ENCODE measurements at regions not wholly inside any gene's neighbourhood (a gene's known extent, or its start where the extent isn't known, plus 50 kb on each side); places are given as distances from the start of the nearest gene placed in this dataset.
"Not testable (repeated sequence)": the region's sequence is repeated elsewhere in the genome, so short reads cannot be mapped to it uniquely, and the experiment has no call there.

DNA sequence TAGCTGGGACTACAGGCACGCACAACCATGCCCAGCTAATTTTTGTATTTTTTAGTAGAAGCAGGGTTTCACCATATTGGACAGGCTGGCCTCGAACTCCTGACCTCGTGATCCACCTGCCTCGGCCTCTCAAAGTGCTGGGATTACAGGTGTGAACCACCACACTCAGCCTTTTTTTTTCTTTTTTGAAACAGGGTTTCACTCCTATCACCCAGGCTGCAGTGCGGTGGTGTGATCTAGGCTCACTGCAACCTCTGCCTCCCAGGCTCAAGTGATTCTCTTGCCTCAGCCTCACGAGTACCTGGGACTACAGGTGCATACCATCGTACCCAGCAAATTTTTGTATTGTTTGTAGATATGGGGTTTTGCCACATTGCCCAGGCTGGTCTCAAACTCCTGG is 280.9 kb downstream of the GOLGA6L6 start:
- not testable (repeated sequence) for DNase-seq

DNA sequence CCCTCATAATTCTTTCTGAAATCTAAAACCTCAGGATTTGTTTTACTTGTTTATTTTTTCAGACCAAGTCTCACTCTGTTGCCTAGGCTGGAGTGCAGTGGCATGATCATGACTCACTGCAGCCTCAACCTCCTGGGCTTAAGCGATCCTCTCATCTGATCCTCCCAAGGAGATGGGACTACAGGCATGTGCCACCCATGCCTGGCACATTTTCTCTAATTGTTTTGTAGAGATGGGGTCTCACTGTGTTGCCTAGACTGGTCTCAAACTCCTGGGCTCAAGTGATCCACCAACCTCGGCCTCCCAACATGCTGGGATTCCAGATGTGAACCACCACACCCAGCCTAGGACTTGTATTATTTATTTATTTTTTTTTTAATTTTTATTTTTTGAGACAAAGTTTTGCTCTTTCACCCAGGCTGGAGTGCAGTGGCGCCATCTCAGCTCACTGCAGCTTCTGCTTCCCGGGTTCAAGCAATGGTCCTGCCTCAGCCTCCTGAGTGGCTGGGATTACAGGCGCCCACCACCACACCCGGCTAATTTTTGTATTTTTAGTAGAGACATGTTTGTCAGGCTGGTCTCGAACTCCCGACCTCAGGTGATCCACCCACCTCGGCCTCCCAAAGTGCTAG is 281.9 kb downstream of the GOLGA6L6 start:
- not testable (repeated sequence) for DNase-seq

DNA sequence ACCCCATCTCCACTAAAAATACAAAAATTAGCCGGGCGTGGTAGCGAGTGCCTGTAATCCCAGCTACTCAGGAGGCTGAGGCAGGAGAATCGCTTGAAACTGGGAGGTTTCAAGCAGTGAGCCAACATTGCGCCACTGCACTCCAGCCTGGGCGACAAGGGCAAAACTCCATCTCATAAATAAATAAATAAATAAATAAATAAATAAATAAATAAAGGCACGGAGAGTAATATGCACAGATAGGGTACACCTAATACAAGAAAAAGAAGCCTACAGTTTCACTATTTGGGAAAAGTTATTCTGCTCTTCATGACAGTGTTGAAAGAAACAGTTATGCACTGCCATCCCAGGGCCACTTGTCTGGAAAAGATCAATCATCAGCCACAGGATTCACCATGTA is 285.2 kb downstream of the GOLGA6L6 start:
- not testable (repeated sequence) for DNase-seq

DNA sequence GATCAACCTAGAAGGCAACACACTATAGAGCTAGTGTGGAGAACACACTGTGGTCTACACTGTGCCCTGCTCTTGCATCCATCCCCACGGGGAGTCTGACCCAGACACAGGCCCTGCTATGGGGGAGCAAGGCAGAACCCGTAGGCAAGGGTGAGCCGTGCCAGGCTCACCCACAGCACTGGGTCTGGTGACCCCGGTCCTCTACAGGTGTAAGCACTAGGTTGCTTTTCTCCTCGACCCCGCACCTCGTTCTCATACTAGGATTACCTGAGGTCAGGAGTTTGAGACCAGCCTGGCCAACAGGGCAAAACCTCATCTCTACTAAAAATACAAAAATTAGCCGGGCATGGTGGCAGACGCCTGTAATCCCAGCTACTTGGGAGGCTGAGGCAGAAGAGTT is 286.0 kb downstream of the GOLGA6L6 start:
- not testable (repeated sequence) for DNase-seq

DNA sequence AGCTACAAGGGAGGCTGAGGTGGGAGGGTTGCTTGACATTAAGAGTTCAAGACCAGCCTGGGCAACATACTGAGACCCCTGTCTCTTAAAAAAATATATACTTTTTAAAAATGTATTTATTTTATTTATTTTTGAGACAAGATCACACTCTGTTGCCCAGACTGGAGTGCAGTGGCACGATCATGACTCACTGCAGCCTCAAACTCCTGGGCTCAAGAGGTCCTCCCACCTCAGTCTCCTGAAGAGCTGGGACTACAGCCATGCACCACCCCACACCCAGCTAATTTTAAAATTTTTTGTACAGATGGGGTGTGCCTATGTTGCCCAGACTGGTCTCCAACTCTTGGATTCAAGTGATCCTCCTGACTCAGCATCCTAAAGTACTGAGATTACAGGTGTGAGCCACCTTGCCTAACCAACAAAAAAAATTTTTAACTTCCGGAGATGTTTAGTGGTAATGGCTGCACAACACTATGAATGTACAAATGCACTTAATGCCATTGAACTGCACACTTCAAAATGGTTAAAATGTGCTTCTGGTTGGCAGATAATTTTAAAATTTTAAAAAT is 288.5 kb downstream of the GOLGA6L6 start:
- not testable (repeated sequence) for DNase-seq

DNA sequence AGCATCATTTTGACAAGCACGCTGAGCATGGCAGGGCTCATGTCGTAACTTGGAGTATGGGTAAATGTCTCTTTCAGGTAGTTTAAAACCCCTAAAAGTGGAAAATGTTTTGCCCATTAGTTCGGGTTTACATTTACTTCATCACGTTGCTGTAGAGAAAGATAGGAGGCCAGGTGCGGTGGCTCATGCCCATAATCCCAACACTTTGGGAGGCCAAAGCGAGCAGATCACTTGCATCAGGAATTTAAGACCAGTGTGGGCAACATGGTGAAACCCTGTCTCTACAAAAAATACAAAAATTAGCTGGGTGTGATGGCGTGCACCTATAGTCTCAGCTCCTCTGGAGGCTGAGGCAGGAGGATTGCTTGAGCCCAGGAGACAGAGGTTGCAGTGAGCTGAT is 289.6 kb downstream of the GOLGA6L6 start:
- DNase-seq: not testable (repeated sequence)

DNA sequence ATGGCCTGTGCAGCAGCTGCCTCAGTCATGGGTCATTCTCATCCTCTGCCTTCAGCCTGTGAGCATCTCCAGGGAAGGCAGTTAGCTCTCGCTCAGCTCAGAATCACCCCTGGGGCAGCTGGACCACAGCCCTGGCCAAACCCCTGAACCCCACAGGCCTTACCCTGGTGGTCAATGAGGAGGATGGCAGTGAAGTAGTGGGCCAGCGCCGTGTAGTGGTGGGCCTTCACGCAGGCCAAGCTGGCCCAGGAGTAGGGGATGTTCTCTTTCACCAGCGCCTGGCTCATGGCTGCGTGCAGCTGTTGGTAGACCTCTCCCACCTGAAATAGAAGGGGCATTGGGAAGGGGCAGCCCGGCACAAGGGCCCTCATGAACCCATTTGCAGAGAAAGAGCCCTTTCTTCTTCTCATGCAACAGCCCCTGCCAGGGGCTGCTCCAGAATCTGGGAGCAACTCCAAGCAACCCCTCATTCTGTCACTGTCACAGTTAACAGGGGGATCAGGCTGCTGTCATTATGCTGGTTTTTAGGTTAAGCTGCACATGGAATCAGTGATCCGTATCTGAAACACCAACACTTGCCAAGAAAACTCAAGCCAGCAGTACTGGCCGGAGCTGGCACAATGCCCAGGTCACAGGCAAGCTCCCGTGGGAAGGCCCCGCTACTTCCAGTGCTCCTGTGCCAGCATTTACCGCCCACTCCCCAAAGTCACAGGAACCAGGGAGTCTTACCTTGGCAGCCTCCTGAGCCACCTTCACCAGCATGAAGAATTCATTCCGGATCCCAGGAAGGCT is 290.2 kb downstream of the GOLGA6L6 start:
- DNase-seq: not testable (repeated sequence)

DNA sequence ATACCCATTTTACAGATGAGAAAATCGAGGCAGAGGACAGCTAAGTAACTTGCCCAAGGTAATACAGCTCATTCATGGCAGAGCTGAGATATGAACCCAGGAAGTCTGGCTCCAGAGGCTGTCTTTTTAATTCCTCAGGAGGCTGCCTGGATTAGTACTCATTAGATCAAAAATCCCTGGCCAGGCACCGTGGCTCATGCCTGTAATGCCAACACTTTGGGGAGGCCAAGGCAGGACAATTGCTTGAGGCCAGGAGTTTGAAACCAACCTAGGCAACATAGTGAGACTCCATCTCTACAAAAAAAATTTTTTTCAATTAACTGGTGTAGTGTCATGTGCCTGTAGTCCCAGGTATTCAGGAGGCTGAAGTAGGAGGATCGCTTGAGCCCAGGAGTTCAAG is 291.4 kb downstream of the GOLGA6L6 start:
- DNase-seq: not testable (repeated sequence)

DNA sequence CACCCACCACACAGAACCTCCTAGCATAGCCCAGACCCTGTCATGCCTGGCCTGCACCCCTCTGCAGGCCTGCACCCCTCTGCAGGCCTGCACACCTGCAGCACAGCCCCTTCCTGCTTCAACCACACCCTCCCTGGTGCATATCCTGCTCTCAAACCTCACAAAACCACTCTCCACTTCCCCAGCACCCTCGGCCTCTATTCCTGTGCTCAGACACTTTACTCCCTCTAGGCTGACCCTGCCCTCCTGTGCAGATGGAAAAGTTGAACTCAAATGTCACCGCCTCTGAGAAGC is 292.0 kb downstream of the GOLGA6L6 start:
- not testable (repeated sequence) for DNase-seq

DNA sequence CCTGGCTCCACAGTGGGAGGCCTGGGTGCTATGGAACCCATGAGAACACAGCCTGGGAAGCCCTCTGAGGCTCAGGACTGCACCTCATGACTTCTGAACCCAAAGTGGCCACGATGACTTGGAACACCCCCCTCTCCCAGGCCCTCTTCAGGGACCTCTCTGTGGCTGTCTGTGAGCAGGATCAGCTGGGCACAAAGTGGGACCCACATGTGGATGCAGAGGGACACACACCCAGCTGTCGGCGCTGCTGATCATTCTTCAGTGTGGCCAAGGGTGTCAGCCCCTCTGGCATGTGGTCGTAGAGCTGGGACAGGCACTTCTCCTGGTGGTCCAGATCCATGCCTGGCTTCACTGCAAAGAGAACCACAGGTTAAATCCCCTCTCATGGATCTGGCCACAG is 293.2 kb downstream of the GOLGA6L6 start:
- not testable (repeated sequence) for DNase-seq

DNA sequence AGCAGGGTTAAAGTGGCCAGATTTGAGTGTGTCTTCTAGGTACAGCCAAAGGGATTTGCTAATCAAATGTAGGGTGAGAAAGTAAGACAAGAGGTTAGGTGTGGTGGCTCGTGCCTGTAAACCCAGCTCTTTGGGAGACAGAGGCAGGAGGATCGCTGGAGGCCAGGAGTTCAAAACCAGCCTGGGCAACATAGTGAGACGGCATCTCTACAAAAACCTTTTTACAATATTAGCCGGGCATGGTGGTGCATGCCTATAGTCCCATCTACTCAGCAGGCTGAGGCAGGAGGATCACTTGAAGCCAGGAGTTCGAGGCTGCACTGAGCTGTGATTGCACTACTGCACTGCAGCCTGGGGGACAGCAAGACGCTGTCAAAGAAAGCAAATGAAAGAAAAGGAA is 294.5 kb downstream of the GOLGA6L6 start:
- DNase-seq: not testable (repeated sequence)

DNA sequence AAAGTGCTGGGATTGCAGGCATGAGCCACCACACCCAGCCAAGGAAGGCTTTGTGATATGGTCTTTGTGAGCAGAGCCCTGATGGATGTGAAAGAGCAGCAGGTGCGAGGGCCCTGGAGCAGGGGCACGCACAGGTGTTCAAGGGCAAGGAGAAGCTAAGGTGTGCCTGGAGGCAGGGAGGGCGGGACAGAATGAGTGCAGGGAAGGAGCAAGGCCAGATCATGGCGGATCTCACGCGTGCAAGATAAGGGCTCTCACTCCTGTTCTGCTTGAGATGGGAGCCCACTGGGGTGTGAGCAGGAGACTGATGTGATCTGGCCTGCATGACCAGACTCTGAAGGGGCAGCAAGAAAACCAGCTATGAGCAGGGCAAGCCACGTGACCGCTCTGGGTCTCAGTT is 295.0 kb downstream of the GOLGA6L6 start:
- DNase-seq: not testable (repeated sequence)

DNA sequence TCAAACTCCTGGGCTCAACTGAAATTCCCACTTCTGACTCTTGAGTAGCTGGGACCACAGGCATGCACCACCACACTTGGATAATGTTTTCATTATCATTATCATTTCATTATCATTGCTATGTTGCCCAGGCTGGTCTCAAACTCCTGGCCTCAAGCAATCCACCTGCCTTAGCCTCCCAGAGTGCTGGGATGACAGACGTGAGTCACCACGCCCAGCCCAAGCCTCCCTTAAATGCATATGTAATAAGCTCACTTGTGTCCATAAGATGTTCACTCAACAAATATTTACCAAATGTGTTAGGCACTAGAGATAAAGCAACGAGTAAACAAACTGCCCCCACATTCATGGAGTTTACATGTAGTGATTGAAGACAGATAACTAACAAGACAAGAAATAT is 295.7 kb downstream of the GOLGA6L6 start:
- not testable (repeated sequence) for DNase-seq

DNA sequence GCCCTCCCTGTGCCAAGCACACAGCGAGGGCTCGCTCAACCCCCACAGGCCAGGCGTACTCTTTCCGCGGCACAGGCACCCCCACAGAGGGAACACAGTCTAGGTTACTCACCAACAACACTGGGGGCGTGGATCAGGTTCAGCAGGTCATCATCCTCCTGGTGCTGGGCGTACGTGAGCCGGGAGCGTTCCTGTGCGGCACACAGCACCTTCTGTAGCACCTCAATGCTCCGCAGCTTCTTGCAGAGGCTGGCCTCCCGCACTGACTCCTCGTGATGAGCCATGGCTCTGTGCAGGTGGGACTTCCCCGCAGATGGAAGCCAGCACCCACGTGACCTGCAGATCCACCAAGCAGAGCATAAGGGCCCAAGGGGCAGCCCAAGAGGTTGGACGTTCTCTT is 296.8 kb downstream of the GOLGA6L6 start:
- DNase-seq: not testable (repeated sequence)

DNA sequence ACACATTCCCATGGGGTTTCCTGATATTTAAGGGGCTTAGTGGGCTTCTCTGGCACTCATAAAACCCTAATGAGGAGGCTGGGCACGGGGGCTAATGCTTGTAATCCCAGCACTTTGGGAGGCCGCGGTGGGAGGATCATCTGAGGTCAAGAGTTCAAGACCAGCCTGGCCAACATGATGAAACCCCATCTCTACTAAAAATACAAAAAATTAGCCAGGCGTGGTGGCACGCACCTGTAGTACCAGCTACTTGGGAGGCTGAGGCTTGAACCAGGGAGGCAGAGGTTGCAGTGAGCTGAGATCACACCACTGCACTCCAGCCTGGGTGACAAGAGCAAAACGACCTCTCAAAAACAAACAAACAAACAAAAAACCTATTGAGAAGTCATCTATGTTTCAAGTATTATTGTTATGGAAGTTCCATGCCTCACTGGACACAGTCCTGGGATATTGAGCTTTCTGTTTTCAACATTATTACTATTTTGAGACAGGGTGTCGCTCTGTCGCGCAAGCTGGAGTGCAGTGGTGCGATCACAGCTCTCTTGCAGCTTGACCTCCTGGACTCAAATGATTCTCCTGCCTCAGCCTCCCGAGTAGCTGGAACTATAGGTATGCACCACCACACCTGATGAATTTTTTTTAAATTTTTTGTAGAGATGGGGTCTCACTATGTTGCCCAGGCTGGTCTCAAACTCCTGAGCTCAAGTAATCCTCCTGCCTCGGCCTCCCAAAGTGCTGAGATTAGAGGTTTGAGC is 297.9 kb downstream of the GOLGA6L6 start:
- not testable (repeated sequence) for DNase-seq

DNA sequence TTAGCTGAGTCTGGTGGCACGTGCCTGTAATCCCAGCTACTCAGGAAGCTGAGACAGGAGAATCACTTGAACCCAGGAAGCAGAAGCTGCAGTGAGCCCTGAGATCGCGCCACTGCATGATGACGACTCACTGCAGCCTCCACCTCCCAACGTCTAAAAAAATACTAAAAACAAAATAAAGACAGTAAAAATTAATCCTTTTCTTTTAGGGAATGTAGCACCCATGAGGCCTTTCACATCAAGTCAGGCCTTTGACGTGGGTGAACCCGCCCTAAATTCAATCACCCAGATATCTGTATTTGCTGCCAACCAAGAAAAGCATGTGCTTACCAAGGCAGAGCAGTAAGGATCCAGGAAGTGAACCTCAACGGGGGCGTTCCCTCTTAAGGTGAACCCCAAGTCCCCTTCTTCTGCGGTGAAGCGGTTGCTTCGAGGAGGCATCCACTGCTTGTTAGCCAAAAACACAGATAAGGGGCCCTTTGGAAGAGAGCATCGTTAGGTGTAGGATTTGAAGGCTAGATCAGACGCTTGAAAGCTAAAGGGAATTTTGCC is 301.2 kb downstream of the GOLGA6L6 start:
- not testable (repeated sequence) for DNase-seq

DNA sequence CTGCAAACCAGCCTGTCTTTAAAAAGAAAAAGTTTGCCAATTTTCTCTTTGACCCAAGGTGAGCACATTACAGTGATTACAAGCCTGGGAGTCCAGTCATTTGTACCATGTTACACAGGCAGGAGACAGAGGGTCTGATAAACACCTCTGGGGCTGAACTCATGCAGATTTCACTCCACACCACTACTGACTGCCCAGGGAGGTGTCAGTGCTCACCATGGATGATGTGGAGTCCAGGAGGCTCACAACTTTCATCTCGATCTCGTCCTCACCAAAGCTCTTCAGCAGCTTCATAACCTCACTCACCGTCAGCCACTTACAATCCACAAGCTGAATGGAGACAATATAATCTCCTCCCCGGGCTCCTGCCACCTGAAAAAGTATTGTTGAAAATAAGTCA is 302.4 kb downstream of the GOLGA6L6 start:
- not testable (repeated sequence) for DNase-seq

DNA sequence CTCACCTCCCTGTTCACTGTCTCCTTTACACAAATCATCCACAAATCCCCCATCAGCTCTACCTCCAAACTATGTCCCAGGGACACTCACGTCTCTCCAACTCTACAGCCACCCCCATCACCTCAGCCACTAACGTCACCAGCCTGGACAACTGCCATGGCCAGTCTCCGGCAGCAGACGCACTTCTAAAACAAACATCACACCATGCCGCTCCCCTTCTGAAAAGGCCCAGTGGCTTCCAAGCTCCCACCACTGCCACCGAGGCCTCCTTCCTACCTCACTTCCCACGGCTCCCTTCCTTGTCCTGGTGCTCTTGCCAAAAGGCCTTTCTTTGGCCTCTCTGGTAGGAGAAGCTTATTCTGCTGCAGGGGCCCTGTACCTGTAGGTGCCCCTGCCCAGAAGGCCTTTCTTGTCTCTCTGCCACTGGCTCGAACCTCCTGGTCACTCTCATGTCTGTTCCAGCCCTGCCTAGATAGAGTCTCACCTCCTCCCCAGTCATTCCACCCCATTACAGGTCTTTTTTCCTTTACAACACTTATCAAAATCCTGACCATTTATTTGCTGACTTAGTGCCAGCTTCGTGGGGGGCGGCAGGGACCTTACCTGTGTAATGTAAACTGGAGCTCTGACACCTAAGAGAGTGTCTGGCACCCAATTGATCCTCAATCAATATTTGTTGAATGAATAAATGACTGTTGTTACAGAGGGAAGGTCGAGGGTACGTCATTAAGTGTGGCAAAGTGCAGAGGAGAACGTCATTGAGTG is 304.2 kb downstream of the GOLGA6L6 start:
- not testable (repeated sequence) for DNase-seq

DNA sequence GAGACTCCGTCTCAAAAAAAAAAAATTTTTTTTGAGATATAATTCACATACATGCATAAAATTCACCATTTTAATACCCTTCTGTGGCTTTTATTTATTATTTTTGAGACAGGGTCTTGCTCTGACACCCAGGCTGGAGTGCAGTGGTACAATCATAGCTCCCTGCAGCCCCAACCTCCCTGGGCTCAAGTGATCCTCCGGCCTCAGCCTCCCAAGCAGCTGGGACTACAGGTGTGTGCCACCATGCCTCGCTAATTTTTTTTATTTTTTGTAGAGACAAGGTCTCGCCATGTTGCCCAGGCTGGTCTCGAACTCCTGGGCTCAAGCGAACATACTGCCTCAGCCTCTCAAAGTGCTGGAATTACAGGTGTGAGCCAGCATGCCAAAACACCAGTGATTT is 305.9 kb downstream of the GOLGA6L6 start:
- DNase-seq: not testable (repeated sequence)

DNA sequence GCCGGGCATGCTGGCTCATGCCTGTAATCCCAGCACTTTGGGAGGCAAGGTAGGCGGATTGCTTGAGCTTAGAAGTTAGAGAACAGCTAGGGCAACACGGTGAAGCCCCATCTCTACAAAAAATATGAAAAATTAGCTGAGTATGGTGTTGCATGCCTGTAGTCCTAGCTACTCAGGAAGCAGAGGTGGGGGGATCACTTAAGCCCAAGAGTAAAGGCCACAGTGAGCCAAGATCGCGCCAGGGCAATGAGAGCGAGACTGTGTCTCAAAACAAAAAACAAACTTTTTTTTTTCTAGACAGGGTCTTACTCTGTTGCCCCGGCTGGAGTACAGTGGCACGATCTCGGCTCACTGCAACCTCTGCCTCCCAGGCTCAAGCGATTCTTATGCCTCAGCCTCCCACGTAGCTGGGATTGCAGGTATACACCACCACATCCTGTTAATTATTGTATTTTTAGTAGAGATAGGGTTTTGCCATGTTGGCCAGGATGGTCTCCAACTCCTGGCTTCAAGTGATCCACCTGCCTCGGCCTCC is 307.5 kb downstream of the GOLGA6L6 start:
- DNase-seq: not testable (repeated sequence)

DNA sequence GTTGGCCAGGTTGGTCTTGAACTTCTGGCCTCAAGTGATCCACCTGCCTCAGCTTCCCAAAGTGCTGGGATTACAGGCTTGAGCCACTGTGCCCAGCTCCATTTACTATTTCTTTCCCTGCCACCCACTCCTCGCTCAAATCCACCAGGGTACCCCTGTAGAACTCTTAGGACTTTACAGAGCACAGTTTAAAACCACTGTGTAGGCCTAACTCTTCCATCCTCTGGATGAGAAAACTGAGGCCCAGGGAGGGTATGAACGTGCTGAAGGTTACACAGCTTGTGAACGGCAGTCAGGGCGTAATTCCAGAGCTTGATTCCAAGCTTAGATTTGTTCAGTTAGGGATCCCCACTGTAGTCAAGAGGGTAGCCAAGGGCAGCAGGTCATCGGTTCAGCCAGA is 309.1 kb downstream of the GOLGA6L6 start:
- not testable (repeated sequence) for DNase-seq

DNA sequence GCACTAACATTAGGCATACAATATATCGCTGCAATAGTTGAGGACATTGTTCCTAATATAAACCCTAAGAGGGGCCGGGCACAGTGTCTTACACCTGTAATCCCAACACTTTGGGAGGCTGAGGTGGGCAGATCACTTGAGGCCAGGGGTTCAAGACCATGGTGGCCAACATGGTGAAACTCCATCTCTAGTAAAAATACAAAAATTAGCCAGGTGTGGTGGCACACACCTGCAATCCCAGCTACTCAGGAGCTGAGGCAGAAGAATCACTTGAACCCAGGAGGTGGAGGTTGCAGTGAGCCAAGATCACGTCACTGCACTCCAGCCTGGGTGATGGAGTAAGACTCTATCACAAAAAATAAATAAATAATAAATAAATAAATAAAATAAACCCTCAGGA is 310.9 kb downstream of the GOLGA6L6 start:
- DNase-seq: not testable (repeated sequence)

Data from NCI-H82 (cell line).